ENCODE measurements at regions not wholly inside any gene's neighbourhood (a gene's known extent, or its start where the extent isn't known, plus 50 kb on each side); places are given as distances from the start of the nearest gene placed in this dataset.

DNA sequence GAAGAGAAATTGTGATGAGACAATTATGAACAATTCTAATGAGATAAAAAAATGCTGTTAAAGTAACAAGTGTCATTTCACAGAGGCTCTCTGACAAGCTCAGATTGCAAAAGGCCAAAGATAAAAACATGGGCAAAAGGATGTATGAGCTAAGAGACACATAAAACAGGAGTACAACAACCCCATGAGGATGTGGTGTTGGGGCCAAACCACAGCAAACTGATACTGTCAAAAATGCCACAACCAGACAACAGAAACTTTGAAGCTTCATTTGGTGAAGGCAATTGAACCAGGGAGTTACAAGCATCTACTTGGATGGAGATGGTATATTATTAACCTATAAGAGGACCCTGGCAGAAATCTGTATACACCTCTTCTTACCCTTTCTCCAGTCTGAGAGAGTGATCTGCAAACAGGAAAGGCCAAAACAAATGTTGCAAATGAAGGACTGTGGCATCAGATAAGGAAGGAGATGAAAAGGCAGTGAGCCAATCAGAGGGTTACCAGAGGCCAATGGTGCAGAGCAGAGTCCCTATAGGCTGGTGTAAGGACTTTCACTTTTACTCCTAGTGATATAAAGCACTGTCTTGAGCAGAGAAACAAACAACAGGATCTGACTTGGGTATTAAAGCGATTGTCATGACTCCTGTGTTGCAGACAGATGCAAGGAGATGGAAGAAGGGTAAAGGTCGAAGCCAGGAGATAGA lies 659.0 kb downstream of the NTRK3 start:
- TF ChIP-seq, protein P1, sequence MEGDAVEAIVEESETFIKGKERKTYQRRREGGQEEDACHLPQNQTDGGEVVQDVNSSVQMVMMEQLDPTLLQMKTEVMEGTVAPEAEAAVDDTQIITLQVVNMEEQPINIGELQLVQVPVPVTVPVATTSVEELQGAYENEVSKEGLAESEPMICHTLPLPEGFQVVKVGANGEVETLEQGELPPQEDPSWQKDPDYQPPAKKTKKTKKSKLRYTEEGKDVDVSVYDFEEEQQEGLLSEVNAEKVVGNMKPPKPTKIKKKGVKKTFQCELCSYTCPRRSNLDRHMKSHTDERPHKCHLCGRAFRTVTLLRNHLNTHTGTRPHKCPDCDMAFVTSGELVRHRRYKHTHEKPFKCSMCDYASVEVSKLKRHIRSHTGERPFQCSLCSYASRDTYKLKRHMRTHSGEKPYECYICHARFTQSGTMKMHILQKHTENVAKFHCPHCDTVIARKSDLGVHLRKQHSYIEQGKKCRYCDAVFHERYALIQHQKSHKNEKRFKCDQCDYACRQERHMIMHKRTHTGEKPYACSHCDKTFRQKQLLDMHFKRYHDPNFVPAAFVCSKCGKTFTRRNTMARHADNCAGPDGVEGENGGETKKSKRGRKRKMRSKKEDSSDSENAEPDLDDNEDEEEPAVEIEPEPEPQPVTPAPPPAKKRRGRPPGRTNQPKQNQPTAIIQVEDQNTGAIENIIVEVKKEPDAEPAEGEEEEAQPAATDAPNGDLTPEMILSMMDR (IDR thresholded peaks at IDR 0.05) = no peak
- no peak for TF ChIP-seq ZFX (IDR thresholded peaks at IDR 0.05; ENCODE audit: borderline replicate concordance)

Measured in 22Rv1 (cell line).